Limb (tissue), 2 donors: ENCODE measurements at regions not wholly inside any gene's neighbourhood (a gene's known extent, or its start where the extent isn't known, plus 50 kb on each side); places are given as distances from the start of the nearest gene placed in this dataset.

Source experiments
- DNase-seq, 2 donors: peaks; one replicate each; pipeline ENCODE4 v3.0.0-alpha.2; 2016; ENCODE audit errors: extremely low spot score in 2 of 2

GRCh38 chr16:65480281-65481091 is 358.6 kb upstream of the CDH11 start:
- DNase-seq, result no peak

- no peak for DNase-seq
These were observed 354.6 kb upstream of the CDH11 start for GRCh38 chr16:65476448-65476955.

DNA sequence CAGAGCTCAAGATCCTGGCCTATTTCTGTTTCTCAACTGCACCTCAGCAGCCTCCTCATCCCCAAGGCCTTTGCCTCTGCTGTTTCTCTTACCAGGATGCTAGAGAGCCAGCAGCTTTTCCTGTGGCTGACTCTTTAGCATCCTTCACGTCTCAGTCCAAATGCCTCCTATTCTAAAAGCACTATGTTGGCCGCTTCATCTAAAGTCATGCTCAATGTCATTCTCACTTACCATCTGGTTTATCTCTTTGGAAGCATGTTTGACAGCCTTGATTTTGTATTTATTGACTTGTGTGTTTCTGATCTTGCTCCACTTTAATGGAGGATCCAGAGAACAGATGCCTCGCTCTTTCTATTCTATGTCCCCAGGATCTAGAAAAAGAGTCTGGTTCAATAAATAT is 351.8 kb upstream of the CDH11 start:
- no peak for DNase-seq

- no peak for DNase-seq
These were observed 347.3 kb upstream of the CDH11 start for GRCh38 chr16:65469116-65469515.

DNA sequence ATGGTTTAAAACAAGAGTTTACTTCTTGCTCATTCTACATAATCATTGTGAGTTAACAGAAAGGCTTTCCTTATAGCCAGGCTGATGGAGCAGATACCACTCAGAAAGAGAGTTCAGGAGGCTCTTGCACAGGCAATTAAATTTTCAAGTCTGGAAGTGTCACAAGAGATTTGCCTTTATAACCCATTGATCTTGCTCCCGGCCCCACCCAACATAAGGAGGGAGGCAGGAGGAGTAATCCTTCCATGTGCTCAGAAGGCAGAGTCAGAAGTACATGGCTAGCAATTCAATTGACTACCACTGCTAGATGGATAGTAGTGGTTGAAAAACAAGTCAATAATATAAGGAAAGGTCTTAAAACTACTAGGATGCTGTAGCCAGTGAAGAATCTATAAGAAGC is 346.3 kb upstream of the CDH11 start:
- DNase-seq, result no peak

GRCh38 chr16:65463652-65464260 is 341.9 kb upstream of the CDH11 start:
- no peak for DNase-seq

DNA sequence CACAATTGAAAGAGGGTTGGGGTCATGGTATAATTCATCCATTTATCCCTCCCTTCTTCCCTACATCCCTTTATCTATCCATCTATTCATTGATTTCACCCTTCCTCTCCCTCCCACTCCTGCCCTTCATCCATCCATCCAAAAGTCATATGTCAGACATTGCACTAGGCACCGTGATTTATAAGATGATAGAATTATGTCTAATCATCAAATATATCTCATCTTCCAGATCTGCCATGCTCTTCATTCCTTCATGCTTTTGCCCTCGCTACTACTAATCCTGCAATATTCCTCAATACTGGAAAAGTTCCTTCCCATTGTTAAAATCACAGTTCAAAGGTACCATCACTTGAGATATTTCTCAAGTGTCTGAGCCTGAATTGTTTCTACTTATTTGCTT is 335.2 kb upstream of the CDH11 start:
- no peak for DNase-seq

DNA sequence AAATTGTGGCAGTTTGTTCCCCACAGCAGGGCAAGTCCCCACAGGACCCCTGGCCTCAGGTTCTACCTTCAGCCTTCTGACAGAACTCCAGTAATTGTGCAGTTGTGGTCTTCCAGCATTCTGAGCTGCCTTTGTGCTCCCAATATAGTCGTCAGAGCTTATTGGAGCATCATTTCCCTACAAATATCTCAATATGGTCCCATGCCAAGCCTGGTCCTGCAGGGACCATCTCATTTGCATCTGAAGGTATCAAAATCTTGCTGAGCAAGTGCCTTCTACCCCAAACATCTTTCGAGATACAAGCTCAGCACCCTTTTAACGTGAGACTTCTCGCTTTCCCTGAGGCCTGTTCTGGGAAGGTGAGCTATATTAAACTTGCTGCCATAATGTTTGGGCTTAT is 333.9 kb upstream of the CDH11 start:
- DNase-seq, result no peak

GRCh38 chr16:65453646-65454045 is 331.8 kb upstream of the CDH11 start:
- no peak for DNase-seq

DNA sequence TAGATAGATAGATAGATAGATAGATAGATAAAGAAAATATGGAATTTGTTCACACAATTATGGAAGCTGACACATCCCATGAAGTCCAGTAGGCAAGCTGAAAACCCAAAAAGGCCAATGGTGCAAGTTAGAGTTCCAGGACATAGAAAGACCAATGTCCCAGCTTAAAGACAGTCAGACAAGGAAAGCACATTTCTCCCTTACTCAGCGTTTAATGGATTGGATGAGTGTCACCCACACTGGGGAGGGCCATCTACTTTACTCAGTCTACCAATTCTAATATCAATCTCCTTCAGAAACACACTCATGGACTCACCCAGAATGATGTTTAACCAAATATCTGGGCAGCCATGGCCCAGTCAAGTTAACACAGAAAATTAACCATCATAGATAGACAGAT is 327.7 kb upstream of the CDH11 start:
- DNase-seq, result no peak

- DNase-seq, result no peak
These were observed 324.6 kb upstream of the CDH11 start for GRCh38 chr16:65446427-65446826.

- no peak for DNase-seq
These were observed 323.7 kb upstream of the CDH11 start for GRCh38 chr16:65445313-65446260.

DNA sequence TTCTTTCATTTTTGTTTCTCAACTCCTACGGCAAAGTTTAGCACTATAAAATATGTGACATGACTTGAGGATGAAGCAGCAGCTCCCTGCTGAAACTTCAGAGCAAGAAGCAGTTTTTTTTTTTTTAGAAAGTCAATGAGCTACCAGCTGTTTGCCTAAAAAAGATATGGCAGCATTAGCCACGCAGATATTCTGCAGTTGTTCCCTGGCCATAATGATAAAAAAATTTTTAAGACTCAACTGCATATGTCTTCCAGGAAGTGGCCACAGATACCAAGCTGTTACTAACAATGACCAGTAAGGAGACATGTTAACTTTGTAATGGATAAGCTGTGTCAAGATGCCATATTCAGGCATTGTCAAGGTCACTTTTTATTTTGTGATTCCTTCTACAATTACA is 319.6 kb upstream of the CDH11 start:
- no peak for DNase-seq

DNA sequence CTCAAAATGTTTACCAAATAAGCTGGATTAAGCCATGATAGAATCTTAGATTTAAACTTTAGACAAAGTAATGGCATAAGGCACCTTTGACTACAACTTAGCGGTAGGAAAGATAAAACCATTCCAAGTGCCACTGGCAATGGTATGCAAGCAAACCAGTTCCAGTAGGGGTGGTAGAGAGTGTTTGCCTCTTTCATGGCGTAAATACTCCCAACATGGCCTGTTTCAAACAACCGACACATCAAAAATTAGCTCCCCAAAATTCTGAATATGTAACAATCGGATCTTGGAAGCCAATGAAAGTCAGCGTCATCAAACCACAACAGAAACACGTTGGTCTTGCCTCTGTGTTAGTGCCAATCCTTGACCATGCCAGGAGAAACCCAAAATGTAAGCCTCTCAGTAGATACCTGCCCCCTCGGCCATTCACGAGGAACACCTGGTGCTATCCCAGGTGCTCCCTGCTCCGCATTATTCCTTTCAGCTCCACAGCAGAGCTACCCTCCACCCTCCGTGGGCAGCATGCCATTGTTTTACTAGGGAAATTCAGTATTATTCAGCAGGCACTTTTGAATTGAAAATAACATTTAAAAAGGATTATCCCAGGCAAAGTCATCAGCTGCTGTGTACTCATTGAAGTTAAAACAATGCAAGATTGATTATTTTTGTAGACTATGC is 307.8 kb upstream of the CDH11 start:
- DNase-seq, result no peak

DNA sequence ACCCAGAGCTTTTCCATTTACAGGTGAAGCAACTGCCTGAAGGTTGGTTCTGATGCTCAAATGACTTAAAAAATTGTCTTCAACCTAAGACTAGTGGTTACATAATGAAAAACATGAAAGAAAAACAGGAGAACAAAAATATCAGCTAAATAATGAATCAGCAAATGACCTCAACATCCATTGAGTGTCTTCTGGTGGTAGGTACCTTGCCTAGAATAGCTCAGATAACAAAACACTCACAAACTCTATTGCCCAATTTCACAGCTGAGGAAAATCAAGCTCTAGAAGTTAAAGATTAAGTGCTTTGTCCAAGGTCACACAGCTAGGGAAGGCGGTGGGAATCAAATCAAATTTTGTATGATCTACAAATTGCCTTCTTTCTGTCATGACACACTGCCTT is 304.6 kb upstream of the CDH11 start:
- no peak for DNase-seq

DNA sequence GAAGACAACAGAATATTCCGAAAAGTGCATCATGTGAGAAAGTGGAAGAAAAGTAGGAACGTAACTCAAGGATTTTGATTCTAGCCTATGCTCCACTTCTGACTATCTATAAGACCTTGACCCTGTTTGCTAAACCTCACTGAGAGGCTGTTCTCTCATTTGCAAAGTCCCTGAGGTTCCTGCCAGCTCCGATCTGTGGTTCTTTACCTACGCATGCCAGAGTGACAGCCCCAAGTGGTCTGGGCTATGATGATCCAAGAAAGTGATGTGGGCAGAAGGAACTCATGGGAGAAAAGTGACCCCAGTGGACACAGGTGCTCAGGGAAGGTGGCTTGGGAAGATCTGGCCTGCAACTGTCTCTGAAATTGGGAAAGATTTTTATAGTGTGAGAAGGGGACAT is 301.1 kb upstream of the CDH11 start:
- DNase-seq, result no peak

GRCh38 chr16:65421596-65421995 is 299.7 kb upstream of the CDH11 start:
- no peak for DNase-seq

- DNase-seq, result no peak
These were observed 296.6 kb upstream of the CDH11 start for GRCh38 chr16:65418435-65418834.

DNA sequence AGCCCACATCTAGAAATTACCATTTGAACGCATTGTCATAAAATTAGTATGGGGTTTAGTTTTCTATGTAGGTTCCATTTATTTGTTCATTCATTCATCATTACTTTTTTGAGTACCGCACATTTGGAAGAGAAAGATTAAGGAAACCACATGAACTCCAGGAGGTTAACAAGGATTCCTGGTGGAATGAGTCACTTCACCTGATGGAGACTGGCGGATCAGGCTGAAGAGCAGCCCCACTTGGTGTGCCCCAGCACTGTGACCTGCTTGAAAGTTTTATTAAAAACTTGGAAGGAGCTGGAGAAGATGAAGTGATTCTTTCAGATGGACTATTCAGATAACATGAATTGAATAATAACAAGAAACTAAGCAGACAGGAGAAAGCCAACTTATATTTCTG is 293.6 kb upstream of the CDH11 start:
- DNase-seq, result no peak

- DNase-seq, result no peak
These were observed 292.6 kb upstream of the CDH11 start for GRCh38 chr16:65414284-65414984.

- no peak for DNase-seq
These were observed 292.0 kb upstream of the CDH11 start for GRCh38 chr16:65413861-65414260.
